ENCODE measurements at regions not wholly inside any gene's neighbourhood (a gene's known extent, or its start where the extent isn't known, plus 50 kb on each side); places are given as distances from the start of the nearest gene placed in this dataset.

- Histone ChIP-seq H3K4me2 (ENCODE audit: insufficient read depth, low read length) (no peak overlapping the region), H3K79me2 (ENCODE audit: control insufficient read depth, insufficient read depth, low read length) (no peaks in the 10 kb centered on the region), H3K27me3 (ENCODE audit: control insufficient read depth in 2 of 2, insufficient read depth in 2 of 2, low read length in 2 of 2) (peaks cover 0 to 2% of the 10 kb centered on the region in 2 experiments), H3K9me1 (replicated peaks; ENCODE audit: control insufficient read depth, extremely low read depth, insufficient read depth, low read length) (no peaks in the 10 kb centered on the region), H3K27ac (ENCODE audit: insufficient read depth, low read depth, low read length) (no peak overlapping the region), H3K36me3 (ENCODE audit: control insufficient read depth in 2 of 2, extremely low read depth in 1 of 2, insufficient read depth in 2 of 2, low read length in 2 of 2) (no peaks in the 10 kb centered on the region), H3K9me3 (replicated peaks; ENCODE audit: control insufficient read depth, insufficient read depth, low read length) (no peaks in the 10 kb centered on the region), H3K9ac (replicated peaks; ENCODE audit: extremely low read depth, insufficient read depth, low read length) (no peak overlapping the region), H3K4me1 (ENCODE audit: control insufficient read depth, extremely low read depth, insufficient read depth, low read length) (no peaks in the 10 kb centered on the region), H3K4me3 (replicated peaks in 1 of 3; ENCODE audit: insufficient read depth in 1 of 3, low read depth in 1 of 3, low read length in 3 of 3) (no peak overlapping the region), H4K20me1 (replicated peaks; ENCODE audit: control insufficient read depth, extremely low read depth, insufficient read depth, low read length) (no peaks in the 10 kb centered on the region), H2AFZ (ENCODE audit: low read depth, low read length) (no peak overlapping the region)
- no peak for DNase-seq (ENCODE audit: low read depth, low spot score)
- no peak for FAIRE-seq
- no TSS peak for BruUV-seq (replicated peaks)
- ChIA-PET POLR2A (no interaction called here), CTCF (no interaction called here)
- TF ChIP-seq GATA2 (IDR thresholded peaks at IDR 0.05; ENCODE audit: insufficient read depth, insufficient read length, low read depth, low read length) = no peak
- no peak for TF ChIP-seq POLR2A (IDR thresholded peaks at IDR 0.05; ENCODE audit: low read depth, low read length)
- TF ChIP-seq EZH2 (IDR thresholded peaks at IDR 0.05; ENCODE audit: borderline replicate concordance, low read depth, low read length, severe bottlenecking) = no peak
- TF ChIP-seq POLR2AphosphoS5 (IDR thresholded peaks at IDR 0.05; ENCODE audit: insufficient read depth, low read depth, low read length) = no peak
- TF ChIP-seq JUN (IDR thresholded peaks at IDR 0.05; ENCODE audit: borderline replicate concordance, insufficient read depth, insufficient read length, low read depth) = no peak
- TF ChIP-seq, protein P1, sequence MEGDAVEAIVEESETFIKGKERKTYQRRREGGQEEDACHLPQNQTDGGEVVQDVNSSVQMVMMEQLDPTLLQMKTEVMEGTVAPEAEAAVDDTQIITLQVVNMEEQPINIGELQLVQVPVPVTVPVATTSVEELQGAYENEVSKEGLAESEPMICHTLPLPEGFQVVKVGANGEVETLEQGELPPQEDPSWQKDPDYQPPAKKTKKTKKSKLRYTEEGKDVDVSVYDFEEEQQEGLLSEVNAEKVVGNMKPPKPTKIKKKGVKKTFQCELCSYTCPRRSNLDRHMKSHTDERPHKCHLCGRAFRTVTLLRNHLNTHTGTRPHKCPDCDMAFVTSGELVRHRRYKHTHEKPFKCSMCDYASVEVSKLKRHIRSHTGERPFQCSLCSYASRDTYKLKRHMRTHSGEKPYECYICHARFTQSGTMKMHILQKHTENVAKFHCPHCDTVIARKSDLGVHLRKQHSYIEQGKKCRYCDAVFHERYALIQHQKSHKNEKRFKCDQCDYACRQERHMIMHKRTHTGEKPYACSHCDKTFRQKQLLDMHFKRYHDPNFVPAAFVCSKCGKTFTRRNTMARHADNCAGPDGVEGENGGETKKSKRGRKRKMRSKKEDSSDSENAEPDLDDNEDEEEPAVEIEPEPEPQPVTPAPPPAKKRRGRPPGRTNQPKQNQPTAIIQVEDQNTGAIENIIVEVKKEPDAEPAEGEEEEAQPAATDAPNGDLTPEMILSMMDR (IDR thresholded peaks at IDR 0.05; ENCODE audit: extremely low read depth in 1 of 2, insufficient read depth in 1 of 2, low read depth in 1 of 2, low read length in 2 of 2) = no peak
- TF ChIP-seq MYC (IDR thresholded peaks at IDR 0.05; ENCODE audit: low read depth, low read length) = no peak
- no peak for TF ChIP-seq FOS (IDR thresholded peaks at IDR 0.05; ENCODE audit: borderline replicate concordance, insufficient read depth, low read length)
- TF ChIP-seq MAX (IDR thresholded peaks at IDR 0.05; ENCODE audit: insufficient read depth, insufficient read length) = no peak
- intact Hi-C loops (cut with micrococcal nuclease) = no loop called here
- dilution Hi-C loops (cut with MboI; ENCODE audit: extremely low pct_ligation_motif_present, low sequenced_read_pairs) = no loop called here
Observed at GRCh38 chr6:167710363-167710920, 116.3 kb upstream of the AFDN start.

All from endothelial cell of umbilical vein (primary cell).